ENCODE measurements at regions not wholly inside any gene's neighbourhood (a gene's known extent, or its start where the extent isn't known, plus 50 kb on each side); places are given as distances from the start of the nearest gene placed in this dataset.

GRCh38 chr11:127531167-127531566 is 530.6 kb upstream of the KIRREL3 start:
- ChIA-PET CTCF (no interaction called here), POLR2A (no interaction called here)

GRCh38 chr11:127528297-127528696 is 527.7 kb upstream of the KIRREL3 start:
- Histone ChIP-seq H3K4me3 (no peak overlapping the region), H3K4me2 (no peak overlapping the region), H3K4me1 (no peaks in the 10 kb centered on the region), H3K27ac (no peak overlapping the region), H3K9me3 (no peaks in the 10 kb centered on the region)
- FAIRE-seq: no peak
- ChIA-PET CTCF (no interaction called here), POLR2A (no interaction called here)
- ATAC-seq: no peak
- no peak for TF ChIP-seq HOXA7 (CRISPR knock-in tag; IDR thresholded peaks at IDR 0.05)
- 0 out of 2 replicates have a peak, but pooled peaks have one; percentile 21 for TF ChIP-seq USF2 (IDR thresholded peaks at IDR 0.05)
- WGBS (ENCODE audit: missing lambda C conversion rate): 33% methylated on average over 3 of the region's 3 CpGs
- DNase-seq (ENCODE audit: low read depth in 1 of 2, low spot score in 1 of 2): no peak

More at GRCh38 chr11:127531167-127531566, 530.6 kb upstream of the KIRREL3 start:
- FAIRE-seq: no peak
- ATAC-seq: no peak
- H3K4me3 ChIP-seq: no peak overlapping the region
- DNase-seq (ENCODE audit: low read depth in 1 of 2, low spot score in 1 of 2): no peak
- no peaks in the 10 kb centered on the region for H3K9me3 ChIP-seq
- WGBS (ENCODE audit: missing lambda C conversion rate): 1% methylated on average over 3 of the region's 3 CpGs
- no peak overlapping the region for H3K4me2 ChIP-seq
- no peak overlapping the region for H3K27ac ChIP-seq
- no peak for TF ChIP-seq PBX3 (IDR thresholded peaks at IDR 0.05)
- TF ChIP-seq GATA3 (IDR thresholded peaks at IDR 0.05; ENCODE audit: borderline replicate concordance): no peak
- TF ChIP-seq CHD4 (IDR thresholded peaks at IDR 0.05; ENCODE audit: borderline replicate concordance): no peak
- TF ChIP-seq PHF8 (IDR thresholded peaks at IDR 0.05; ENCODE audit: borderline replicate concordance, low read depth): no peak
- no peak for TF ChIP-seq USF2 (IDR thresholded peaks at IDR 0.05)
- no peak for TF ChIP-seq NR3C1 (IDR thresholded peaks at IDR 0.05)
- TF ChIP-seq CEBPB (IDR thresholded peaks at IDR 0.05): no peak
- no peak for TF ChIP-seq RFX5 (IDR thresholded peaks at IDR 0.05)
- no peak for TF ChIP-seq RAD21 (conservative IDR thresholded peaks at IDR 0.05 in 1 of 2, IDR thresholded peaks at IDR 0.05 in 1 of 2)
- no peak for TF ChIP-seq BCL3 (IDR thresholded peaks at IDR 0.05)
- no peak for TF ChIP-seq CBX8 (IDR thresholded peaks at IDR 0.05)
- TF ChIP-seq CTCF (IDR thresholded peaks at IDR 0.05): no peak
- TF ChIP-seq TFCP2L1 (CRISPR knock-in tag; IDR thresholded peaks at IDR 0.05): no peak
- no peak for TF ChIP-seq ATOH8 (CRISPR knock-in tag; IDR thresholded peaks at IDR 0.05; ENCODE audit: low read depth)
- TF ChIP-seq POLR2A (IDR thresholded peaks at IDR 0.05; ENCODE audit: low read length): no peak
- no peak for TF ChIP-seq ZFP36 (IDR thresholded peaks at IDR 0.05; ENCODE audit: borderline replicate concordance, partially characterized antibody)
- no peak for TF ChIP-seq HOXB5 (CRISPR knock-in tag; IDR thresholded peaks at IDR 0.05)
- no peaks in the 10 kb centered on the region for H3K4me1 ChIP-seq

GRCh38 chr11:127524618-127525017 is 524.0 kb upstream of the KIRREL3 start:
- no peak for ATAC-seq
- ChIA-PET POLR2A (no interaction called here), CTCF (no interaction called here)
- no peak for DNase-seq (ENCODE audit: low read depth in 1 of 2, low spot score in 1 of 2)
- H3K4me2 ChIP-seq: no peak overlapping the region
- H3K4me3 ChIP-seq: no peak overlapping the region
- no peak for FAIRE-seq
- no peaks in the 10 kb centered on the region for H3K9me3 ChIP-seq
- 17% methylated on average over 4 of the region's 4 CpGs for WGBS (ENCODE audit: missing lambda C conversion rate)
- H3K4me1 ChIP-seq: no peaks in the 10 kb centered on the region
- H3K27ac ChIP-seq: no peak overlapping the region
- TF ChIP-seq HOXA7 (CRISPR knock-in tag; IDR thresholded peaks at IDR 0.05): no peak
- no peak for TF ChIP-seq PHF8 (IDR thresholded peaks at IDR 0.05; ENCODE audit: borderline replicate concordance, low read depth)
- TF ChIP-seq MAFK (IDR thresholded peaks at IDR 0.05; ENCODE audit: partially characterized antibody): no peak
- no peak for TF ChIP-seq PBX3 (IDR thresholded peaks at IDR 0.05)
- TF ChIP-seq EHMT2 (IDR thresholded peaks at IDR 0.05; ENCODE audit: low read depth): no peak
- TF ChIP-seq ELK1 (IDR thresholded peaks at IDR 0.05; ENCODE audit: low read depth, low read length): no peak
- no peak for TF ChIP-seq ATOH8 (CRISPR knock-in tag; IDR thresholded peaks at IDR 0.05; ENCODE audit: low read depth)
- TF ChIP-seq ZNF302 (CRISPR knock-in tag; IDR thresholded peaks at IDR 0.05): no peak
- TF ChIP-seq ZC3H11A (IDR thresholded peaks at IDR 0.05): no peak
- TF ChIP-seq FOXS1 (CRISPR knock-in tag; IDR thresholded peaks at IDR 0.05): no peak
- no peak for TF ChIP-seq NFE2L2 (conservative IDR thresholded peaks at IDR 0.05; ENCODE audit: low read length)
